HG03045 (cell line): ENCODE measurements at regions not wholly inside any gene's neighbourhood (a gene's known extent, or its start where the extent isn't known, plus 50 kb on each side); places are given as distances from the start of the nearest gene placed in this dataset.

ENCODE experiments used
- ATAC-seq: cut with Tn5 transposase; IDR thresholded peaks from one replicate; pipeline ENCODE4 v1.9.1; 2021; ENCODE audit warnings: mild to moderate bottlenecking, moderate library complexity; ENCODE audit not compliant: unreplicated experiment

DNA sequence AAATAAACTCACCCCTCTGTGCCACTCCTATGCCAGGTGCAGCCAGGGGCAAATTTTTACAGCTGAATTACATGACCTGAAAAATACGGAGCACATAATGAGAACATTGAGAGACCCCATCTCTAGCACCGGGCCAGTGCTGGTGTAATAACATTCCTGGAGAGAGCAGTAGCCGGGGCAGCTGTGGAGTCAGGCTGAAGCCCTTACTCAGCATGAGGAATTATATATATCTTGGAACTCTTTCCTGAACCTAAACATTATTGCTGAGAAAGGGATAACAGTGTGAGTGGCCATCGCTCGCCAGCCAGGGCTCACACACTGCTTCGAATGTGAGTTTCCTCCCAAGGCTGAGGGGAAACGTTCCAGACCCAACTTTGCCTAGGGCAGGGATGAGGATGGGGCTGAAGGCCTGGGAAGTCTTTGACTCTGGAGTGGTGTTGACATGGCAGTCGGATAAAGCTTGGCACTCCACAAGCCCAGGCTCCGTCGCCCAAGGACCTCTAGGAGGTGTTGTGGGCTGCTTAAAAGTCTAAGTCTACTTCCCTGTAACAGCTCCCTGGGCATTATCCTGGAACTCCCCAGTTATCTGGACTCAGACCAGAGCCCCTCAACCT lies 269.8 kb downstream of the CDC5L start:
- ATAC-seq, result no peak

- ATAC-seq, result no peak
Measured at GRCh38 chr6:44658571-44658970, 271.1 kb downstream of the CDC5L start.

DNA sequence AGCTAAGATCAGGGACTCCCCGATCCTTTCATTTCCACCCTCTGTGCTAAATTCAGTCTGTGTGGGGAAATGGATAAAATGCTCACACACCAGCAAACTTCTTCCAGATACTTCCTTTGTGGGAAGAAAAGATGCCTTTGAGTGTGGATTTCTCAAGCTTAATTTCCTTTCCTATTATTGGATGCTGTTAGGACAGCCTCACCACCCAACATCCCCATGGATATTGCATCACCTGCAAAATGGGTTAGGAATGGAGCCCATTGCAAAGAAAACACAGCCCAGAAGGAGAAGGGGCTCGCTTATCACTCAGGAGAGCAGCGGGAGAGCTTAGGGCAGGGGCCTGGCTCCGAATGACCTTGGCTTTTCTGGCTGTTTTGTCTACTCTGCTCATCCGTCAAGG lies 272.2 kb downstream of the CDC5L start:
- no peak for ATAC-seq

GRCh38 chr6:44660561-44661220 lies 273.2 kb downstream of the CDC5L start:
- ATAC-seq, result no peak

DNA sequence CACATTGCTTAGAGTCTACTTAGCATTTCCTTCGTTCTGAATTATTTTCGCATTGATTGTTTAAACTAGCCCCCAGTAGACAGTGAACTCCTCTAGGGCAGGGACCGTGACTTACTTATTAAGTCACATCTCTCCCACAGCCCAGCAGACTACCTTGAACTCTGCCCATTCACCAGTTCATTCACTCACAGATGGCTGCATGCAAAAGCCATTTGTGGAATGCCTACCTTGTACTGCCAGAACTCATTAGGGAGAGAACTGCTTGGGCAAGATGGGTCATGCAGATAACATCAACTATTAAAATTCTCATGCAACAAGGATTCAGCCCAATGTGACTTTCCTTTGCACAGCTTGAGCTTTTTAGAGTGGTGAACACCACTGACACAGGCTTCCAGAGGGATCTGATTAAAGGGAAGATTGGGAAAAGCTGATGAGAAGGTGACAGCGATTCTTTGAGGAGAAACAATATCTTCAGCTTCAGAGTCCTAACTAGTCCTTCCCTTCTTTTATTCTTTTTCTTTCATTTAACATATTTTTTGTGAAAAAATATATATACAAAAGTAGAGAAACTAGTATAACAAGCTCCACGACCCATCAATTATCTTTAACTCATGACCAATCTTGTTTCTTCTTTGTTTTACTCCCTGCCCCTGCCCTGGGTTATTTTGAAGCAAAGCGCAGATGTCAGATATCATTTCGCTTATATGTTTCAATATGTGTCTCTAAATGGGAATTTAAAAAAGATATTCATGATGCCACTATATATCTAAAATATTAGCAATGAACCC lies 273.9 kb downstream of the CDC5L start:
- no peak for ATAC-seq

DNA sequence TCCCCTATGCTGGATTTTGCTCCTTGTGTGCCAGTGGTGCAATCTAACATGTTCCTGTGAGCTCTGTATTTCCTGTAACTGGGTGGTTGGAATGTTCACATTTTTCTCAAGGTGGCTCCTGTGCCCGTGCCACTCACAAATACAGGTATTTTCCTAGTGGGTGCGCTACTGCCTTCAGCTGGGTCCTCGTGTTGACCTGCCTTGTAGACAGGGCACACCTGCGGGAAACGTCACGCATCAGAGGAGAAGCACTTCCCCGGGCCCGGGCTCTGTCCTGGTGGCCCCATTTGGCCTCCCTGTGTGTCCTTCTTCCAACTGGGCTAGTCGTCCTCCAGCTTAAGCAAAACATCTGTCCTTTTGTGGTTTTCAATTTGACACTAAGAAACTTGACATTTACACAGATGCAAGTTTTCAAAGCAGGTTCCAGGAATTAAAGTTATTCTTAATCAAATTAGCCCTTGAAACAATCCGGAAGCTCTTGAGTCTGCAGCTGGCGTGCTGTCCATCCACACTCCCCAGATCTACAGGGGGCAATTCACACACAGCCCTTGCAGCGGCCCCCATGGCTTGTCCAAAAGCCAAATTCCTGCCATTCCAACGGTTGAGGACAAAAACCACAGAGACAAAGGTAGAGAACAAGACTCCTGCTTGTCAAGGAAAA lies 275.1 kb downstream of the CDC5L start:
- ATAC-seq, result no peak

DNA sequence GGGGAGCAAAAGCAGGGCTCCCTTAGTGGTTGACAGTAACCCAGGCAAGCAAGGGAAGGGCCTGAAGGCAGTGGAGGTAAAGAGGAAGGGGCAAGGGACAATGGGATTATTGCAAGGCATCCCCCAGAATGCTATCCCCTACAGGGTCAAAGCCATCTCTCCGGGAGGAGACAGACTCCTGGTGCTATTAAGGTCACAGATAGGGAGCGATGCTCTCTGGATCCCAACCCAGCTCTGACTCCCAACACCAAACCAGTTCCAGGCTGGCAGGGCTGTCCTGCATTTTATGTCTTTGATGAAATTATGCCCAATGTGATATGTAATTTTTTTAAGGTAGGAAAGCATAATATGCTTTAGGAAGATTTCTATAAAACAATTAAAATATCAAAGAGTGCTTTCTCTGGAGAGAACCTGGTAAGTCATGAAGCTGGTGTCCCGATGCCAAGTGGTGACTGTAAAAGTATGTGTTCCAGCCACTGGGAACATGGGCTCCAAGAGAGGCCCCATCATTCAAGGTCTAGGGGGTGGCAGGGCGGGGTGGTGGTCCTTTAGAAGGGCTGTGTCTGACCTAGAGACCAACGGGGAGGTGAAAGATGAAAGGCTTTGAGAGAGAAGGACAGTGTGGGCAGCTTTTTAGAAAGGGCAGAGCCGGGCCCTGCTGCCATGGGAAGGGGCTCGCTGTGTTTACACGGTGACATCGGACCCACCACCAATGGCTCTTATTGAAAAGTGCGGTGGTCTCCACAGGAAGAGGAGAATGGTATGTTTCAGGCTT lies 276.5 kb downstream of the CDC5L start:
- ATAC-seq, result no peak

DNA sequence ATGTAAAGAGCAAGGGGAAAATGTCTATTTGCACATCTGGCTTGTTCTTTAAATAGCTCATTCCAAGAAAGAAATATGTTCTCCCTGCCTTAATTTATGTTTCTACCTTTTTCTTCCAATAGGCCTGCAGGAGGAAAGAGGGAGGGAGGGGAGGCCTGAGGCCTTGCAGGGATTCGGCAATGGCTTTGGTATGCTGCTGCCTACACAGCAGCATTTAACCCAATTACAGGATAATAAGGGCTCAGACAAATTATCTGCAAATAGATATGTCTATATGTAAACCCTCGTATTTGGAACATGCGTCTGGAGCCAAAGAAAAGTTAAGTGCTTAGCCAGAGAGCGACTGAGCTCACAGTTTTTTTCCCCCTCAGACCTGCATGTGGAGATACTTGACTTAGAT lies 277.2 kb downstream of the CDC5L start:
- ATAC-seq, result no peak

GRCh38 chr6:44665143-44665542 lies 277.6 kb downstream of the CDC5L start:
- ATAC-seq, result no peak

DNA sequence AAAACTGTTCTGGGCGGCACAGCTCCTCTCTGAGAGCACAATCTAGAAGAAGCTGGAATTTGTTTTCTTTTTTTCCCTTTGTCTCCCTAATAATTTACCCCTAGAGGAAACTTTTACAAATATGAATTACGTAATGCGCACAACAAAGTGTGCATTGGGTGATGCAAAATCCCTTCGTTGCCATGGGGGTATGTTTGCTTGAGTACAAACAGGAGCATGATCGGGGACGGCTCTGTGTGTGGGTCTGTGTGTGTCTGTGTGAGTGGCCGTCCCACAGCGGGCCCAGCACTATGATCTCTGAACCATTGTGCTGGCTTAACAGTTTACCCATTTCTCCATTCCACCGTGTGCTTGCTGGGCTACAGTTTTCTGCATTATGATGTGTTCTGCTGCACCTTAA lies 278.2 kb downstream of the CDC5L start:
- no peak for ATAC-seq

- ATAC-seq, result no peak
Measured at GRCh38 chr6:44666324-44666723, 278.8 kb downstream of the CDC5L start.

DNA sequence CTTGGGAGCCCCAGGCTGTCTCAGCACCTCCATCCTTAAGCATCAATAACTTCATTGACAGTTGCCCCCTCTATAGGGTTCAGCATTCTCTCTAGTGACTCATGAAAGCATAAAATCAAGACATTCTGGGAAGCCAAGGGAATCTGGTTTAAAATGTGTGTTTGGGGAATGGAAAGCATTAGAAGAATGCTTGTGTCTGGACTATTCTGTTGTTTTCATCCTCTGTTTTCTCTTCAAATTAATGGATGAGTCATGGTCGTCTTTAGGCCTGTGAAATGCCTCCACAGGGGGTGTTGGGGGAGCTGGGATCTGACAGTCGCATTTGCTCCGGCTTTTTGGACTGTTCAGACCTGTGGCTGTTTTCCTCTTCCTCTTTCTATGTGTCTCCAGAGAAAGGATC lies 279.7 kb downstream of the CDC5L start:
- no peak for ATAC-seq

DNA sequence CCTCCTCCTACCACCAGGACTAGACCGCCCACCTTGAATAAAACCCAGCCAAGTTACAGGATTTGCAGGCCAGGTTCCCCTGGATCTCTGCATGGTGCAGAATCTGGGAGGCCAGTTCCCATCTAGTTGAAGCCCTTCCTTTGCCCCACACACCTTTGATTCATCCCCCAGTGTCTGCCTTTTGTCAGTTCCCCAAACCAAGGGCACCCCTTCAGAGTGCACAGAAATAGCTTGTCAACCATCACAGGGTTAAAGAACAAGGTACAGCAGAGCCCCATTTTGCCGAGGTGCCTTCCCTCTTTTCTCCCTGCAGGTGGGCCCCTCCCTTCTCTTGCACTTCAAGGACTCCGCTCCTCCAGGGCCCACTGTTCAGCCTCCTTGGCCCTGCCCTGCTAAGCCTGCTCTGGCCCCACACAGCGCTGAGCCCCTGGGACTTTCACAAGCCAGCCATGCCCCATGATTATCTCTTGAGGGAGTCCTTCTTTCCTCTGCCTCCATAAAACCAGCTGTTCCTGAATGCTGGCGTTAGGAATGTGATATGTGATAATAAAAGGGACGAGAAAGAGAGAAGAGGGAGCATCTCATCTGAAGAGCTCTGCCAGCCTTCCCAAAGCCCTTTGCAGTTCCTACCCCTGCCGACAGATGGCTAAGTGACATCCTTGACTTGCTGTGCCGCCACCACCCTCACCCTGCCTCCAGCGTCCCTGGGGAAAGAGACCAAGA lies 280.3 kb downstream of the CDC5L start:
- ATAC-seq, result no peak

- no peak for ATAC-seq
Measured at GRCh38 chr6:44668391-44668930, 281.0 kb downstream of the CDC5L start.

DNA sequence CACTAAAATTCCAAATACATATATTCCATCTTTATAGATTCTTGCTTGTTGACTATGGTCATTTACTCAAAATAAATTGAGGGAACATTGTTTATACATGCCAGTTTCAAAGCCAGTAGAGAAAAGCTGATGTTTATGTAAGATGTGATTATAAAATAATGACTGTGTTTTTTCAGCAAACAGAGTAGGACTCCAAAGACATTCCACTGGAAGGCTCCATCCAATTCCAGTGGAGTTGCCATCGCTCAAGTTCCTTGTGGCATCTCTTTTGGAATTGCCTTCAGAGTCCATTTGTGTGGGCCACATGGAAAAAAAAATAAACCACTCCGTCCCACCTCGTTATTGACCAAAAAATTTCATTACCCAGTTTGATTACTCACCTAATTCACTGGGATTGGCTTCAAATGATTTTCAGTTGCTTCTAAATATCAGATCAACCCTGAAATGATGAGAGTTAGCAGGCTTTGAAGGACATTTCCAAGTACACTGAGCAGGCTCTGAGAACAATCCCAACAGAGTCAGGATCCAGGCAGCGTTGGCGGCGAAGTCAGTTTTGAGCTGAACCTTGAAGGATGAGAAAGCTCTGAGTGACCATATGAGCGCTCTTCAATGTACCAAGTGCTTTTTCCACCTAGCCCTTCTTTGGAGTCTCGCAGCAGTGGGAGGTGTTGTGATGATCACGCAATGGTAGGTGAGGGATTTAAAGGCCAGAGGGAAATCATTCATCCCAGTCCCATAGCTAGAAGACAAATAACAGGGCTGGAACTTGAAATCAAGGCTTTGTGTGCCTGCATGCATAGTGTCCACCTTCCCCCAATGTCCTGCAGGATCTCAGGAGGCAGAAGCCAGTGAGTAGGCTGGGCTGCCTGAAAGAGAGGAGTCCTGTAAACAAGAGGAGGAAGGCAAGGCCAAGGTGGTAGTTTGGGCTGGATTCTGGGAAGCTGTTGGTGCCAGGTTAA lies 281.7 kb downstream of the CDC5L start:
- no peak for ATAC-seq

DNA sequence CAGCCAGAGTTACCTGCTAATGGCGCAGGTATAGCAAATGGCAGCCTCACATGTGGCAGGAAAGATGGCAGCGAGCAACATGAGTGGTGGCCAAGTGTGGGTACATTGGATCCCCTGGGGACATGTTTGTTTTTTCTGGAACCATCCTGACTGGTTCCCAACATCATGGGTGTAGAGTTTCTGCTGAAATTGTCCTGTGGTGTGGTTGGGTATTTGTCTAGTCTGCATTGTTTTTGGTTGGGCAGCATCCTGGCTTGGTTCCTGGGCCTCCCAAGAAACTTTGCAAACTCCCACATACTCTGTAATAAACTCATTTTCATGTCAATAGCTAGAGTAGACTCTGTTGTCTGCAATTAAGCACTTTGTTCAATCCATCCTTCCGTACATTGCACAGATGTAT lies 282.6 kb downstream of the CDC5L start:
- no peak for ATAC-seq

DNA sequence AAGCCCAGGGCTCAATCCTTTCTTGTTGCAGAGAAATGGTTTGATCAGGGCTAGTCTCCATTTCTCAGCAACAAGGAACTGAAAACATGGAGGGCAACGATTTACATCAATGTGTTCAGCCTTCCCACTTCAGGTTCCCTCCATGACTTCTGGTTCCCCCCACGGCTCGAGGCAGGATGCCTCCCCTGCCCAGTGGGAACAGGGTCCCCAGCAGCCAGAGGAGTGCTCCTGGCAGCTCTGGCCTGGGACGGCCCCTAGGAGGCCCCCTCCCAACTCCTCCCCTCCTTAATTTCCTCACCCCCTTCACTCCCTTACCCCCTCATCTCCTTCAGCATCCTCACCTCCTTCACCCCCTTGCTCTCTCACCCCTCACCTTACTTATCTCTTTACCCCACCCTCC lies 283.8 kb downstream of the CDC5L start:
- ATAC-seq, result no peak

- ATAC-seq, result no peak
Measured at GRCh38 chr6:44672086-44672485, 284.6 kb downstream of the CDC5L start.

DNA sequence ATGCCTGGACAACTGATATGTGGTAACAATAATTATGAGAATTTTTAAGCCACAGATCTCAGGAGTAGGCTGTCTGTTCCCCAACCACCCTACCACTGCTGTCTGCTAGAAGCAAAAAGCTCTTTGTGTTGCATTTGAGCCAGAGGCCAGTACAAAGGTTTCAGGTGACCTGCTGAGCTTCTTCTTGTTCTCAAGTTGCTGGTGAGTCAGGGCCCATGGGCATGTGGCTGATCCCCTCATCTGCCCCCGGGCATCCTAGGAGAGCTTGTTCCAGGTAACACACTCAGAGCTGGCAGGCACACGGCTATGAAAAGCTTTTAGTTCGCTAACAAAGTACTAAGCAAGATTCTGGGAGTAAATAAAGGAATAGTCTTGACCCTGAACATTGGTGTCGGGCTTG lies 285.3 kb downstream of the CDC5L start:
- no peak for ATAC-seq
